ENCODE measurements at regions not wholly inside any gene's neighbourhood (a gene's known extent, or its start where the extent isn't known, plus 50 kb on each side); places are given as distances from the start of the nearest gene placed in this dataset.

DNA sequence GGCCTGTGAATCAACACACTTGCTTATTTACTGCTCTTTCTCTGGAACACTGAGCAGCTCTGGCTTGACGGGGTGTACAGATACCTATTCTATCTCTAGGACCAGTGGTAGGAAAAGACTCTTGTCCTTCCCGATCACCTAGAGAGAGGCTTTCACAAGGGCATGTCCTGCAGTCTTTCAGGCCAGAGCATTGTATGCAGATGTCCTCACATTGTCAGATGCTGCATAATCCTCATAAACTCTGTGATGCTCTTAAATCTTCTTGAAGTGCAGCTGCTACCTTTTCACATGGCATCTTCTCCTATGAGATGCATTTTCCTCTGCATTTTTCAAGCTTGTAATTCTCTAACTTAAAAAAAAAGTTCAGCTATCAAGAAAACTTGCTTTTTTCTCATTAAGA lies 369.4 kb downstream of the OLFM4 start:
- TF ChIP-seq, protein P1, sequence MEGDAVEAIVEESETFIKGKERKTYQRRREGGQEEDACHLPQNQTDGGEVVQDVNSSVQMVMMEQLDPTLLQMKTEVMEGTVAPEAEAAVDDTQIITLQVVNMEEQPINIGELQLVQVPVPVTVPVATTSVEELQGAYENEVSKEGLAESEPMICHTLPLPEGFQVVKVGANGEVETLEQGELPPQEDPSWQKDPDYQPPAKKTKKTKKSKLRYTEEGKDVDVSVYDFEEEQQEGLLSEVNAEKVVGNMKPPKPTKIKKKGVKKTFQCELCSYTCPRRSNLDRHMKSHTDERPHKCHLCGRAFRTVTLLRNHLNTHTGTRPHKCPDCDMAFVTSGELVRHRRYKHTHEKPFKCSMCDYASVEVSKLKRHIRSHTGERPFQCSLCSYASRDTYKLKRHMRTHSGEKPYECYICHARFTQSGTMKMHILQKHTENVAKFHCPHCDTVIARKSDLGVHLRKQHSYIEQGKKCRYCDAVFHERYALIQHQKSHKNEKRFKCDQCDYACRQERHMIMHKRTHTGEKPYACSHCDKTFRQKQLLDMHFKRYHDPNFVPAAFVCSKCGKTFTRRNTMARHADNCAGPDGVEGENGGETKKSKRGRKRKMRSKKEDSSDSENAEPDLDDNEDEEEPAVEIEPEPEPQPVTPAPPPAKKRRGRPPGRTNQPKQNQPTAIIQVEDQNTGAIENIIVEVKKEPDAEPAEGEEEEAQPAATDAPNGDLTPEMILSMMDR (IDR thresholded peaks at IDR 0.05) = no peak
- TF ChIP-seq EZH2phosphoT487 (IDR thresholded peaks at IDR 0.05) (no peak), EZH2 (IDR thresholded peaks at IDR 0.05) (no peak)
